ENCODE measurements at regions not wholly inside any gene's neighbourhood (a gene's known extent, or its start where the extent isn't known, plus 50 kb on each side); places are given as distances from the start of the nearest gene placed in this dataset.

DNA sequence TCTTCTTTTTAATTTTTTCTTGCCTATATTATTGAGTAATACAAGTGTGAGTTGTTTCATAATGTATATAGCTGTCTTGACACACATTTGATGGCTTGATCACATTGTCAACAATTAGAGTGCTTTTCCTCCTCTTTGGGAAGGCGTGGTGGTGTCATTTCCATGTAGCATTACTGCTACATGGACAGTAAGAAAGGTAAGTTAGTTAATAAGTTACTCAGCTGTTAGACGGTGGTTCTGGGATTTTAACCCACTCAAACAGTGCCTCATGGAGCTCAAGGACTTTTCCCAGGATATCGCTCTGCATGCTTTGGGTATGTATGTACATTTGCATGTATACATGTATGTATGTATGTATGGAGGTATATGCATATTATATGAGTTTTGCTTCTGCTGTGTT, 94.6 kb downstream of the HAPSTR1 start:
- no peak for DNase-seq

DNA sequence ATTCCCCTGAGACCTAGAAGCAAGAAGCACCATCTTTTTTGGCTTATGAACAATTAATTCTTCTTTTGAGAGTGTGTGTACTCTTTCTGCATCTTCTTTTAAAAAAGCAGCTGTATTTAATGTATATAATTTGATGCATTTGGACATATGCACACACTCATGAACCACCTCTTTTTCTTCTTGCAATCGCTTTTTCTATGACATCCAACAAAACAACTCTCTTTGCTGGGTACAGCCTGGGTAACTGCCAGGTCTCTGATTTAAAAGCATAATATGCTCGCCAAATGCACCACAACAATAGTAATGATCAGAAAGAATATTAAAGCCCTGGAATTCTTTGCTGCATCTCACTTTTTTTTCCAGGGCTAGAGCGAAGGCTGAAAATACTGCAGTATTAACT, 97.3 kb downstream of the HAPSTR1 start:
- DNase-seq, result no peak

DNA sequence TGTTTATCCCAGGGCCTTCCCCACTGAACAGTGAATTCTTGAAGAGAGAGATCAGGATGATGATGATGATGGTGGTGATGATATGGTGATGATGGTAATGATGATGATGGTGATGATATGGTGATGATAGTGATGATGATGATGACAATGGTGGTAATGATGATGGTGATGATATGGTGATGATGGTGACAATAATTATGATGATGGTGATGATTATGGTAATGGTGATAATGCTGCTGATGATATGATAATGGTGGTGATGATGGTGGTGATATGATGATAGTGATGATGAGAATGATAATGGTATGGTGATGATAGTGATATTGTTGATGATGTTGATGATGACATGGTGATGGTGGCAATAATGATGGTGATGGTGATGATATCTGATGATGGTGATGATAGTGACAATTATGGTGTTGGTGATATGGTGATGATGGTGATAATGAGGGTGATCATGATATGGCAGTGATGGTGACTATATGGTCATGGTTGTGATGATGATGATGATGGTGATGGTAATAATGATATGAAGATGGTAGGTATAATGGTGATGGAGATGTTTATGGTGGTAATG, 99.9 kb downstream of the HAPSTR1 start:
- DNase-seq, result no peak

DNA sequence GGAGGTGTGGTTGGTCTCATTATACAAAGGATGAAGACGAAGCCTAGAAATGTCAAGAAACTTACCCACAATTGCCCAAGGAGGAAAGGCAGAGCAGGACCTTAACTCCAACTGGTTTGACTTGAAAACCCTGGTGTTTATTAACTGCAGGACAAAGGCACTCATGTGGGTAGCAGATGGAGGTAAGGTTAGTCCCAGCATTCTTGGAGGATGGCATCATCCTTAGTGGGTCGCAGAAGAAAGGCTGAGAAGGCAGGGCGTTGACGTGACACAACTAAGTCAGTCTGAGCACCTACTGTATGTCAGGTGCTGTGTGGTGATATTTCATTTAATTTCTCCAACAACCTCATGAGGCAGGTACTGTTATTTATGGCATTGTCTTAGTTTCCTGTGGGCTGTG, 101.3 kb downstream of the HAPSTR1 start:
- DNase-seq, result no peak

DNA sequence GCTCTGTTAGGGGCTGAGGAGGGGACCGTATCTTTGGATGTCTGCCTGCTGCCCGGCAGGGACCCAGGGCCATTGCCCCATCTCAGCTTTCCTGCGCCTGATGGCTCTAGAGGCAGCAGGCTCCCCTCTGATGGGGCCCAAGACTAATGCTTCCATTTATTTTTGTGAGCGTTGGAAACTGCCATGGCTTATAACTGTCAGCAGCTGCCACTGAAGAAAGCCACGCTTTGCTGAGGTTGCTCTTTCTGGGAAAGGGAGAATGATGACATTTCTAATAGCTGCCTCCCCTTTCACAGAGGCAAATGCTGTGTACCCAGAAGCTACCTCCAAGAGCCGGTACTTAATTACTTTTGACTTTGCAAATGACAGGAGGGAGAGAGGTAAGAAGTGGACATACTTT, 103.8 kb downstream of the HAPSTR1 start:
- no peak for DNase-seq

DNA sequence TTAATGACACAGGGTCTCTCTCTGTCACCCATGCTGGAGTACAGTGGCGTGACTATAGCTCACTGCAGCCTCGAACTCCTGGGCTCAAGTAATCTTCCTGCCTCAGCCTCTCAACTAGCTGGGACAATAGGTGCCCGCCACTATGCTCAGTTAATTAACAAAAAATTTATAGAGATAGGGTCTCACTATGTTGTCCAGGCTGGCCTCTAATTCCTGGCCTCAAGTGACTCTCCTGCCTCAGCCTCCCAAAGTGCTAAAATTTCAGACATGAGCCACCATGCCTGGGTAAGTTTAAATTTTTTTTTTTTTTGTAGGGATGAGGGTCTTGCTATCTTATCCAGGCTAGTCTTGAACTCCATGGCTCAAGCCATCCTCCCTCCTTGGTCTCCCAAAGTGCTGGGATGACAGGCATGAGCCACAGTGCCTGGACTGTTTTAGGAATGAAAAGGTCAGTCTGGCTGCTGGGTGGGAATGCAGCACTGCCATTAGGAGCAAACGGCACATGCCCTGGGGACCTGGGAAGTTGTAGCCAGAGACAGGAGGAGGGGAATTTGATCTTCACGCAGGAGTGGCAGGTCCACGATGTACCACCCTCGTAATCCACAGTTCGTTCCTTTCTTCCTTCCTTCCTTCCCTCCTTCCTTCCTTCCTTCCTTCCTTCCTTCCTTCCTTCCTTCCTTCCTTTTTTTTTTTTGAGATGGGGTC, 106.7 kb downstream of the HAPSTR1 start:
- no peak for DNase-seq

DNA sequence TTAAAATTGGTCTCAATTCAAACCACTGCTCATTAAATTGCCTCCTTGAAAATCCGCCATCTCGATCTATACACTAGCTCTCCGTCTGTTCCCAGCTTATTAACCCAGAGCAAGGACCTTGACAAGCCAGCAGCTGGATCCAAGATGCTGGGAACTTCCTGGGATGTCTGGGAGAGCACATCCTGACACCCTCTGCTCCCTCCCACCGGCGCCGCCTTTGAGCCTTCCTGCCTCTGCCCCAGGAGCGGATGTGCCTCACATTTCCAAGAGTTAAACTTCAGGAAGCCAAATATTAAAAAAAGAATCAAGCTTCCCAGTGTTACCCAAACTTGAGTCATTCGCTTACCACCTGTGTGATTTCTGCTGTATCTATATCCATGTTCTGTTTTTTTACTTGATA, 107.9 kb downstream of the HAPSTR1 start:
- DNase-seq, result no peak

DNA sequence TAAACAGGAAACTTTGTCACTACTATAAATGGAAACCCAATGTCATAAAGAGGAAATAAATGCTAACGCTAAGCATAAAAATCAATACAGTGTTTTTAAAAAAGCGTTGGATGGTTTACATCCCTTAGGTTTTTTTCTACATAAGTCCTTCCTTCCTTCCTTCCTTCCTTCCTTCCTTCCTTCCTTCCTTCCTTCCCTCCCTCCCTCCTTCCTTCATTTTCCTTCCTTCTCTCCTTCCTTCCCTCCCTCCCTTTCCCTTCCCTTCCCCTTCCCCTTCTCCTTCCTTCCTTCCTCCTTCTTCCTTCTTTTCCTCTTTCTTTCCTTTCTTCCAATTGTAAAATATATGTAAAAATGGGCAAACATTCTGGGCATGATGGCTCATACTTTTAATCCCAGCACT, 108.3 kb downstream of the HAPSTR1 start:
- no peak for DNase-seq

DNA sequence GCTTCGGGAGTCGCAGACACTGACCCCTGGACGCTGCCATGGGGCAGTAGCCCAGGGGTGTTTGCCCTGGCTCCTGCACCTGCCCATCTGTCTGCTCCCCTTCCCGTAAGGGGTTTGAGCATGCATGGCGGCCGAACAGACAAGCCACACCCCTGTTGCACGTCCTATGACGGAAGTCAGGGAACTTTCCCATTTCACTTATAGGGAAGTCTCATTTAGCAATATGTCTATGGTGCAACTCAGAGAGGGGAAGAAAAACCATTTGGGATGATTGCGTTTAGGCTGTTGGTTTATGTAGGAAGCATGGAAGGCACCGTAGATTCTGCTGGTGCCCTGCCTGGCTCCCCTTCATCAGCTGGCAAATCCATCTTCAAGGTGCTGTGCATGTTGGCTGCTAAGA, 112.5 kb downstream of the HAPSTR1 start:
- no peak for DNase-seq

DNA sequence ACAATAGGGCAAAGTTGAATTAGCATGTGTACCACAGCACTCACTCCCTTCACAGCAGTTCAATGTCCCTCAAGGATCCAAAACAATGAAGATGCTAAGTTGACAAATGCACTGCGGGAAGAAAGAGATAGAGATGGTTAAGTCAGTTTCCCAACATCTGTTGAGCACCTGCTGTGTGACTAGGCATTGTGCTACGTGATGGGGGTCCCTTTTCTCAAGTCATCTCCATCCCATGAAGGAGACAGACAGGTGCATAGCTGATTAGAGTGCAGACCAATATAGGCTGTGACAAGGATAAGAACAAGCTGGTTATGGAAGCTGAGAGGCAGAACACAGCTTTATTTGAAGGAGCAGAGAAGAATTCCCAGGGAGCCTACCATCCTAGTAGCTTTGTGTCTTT, 114.2 kb downstream of the HAPSTR1 start:
- DNase-seq, result no peak

DNA sequence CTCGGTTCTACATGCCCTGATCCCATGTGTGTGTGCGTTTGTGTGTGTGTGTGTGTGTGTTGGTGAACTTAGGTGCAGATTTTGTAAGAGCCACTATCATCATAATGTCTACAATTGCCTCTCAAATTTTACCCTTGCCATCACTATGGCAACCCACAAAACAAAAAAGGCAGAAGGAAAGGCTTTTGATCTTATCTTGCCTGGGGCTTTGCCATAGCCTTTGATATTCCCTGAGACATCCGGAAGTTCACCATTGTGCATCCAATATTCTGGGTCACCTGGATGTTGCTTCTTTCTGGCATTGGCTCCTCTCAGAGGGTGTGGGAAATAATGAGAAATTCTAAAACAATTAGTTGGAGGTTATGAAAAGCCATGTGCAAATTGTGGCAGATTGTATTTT, 114.7 kb downstream of the HAPSTR1 start:
- DNase-seq, result no peak

DNA sequence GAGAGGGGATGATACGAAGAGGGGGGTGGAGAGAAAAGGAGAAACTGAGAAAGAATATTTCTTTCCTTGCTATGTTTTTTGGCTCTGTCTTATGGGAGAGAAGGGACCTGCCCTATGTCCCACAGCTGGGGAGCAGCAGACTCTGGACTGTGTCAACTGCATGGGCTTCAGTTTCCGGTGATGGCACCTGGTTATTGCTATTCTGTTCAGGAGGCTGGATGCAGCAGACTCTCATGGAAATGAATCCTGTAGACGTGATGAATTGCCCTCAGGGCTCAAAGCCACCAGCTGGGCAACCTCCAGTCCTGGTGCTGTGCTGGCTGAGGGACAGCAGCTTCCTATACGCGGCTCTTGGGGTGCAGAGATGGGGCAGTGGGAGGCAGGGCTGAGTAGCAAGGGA, 121.2 kb downstream of the HAPSTR1 start:
- no peak for DNase-seq

- no peak for DNase-seq
Measured at GRCh38 chr16:9219813-9220212, 128.4 kb downstream of the HAPSTR1 start.

- DNase-seq, result no peak
Measured at GRCh38 chr16:9225527-9226316, 134.3 kb downstream of the HAPSTR1 start.

DNA sequence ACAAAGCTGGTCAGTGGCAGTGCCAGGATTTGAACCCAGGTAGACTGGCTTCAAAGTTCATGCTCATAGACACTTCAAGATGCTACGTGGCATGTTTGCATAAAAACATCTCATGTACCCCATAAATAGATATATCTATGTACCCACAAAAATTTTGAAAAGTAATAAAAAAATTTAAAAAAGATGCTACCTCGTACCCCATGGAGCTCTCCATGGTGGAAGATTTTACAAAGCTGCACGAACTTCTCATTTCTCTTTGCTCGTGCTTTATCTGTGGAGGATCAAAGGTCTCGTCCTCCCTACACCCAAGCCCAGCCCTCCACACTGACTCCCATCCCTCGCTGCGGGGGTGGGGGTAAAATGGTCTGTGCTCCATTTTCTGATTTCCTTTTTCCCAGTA, 135.5 kb downstream of the HAPSTR1 start:
- DNase-seq, result no peak

DNA sequence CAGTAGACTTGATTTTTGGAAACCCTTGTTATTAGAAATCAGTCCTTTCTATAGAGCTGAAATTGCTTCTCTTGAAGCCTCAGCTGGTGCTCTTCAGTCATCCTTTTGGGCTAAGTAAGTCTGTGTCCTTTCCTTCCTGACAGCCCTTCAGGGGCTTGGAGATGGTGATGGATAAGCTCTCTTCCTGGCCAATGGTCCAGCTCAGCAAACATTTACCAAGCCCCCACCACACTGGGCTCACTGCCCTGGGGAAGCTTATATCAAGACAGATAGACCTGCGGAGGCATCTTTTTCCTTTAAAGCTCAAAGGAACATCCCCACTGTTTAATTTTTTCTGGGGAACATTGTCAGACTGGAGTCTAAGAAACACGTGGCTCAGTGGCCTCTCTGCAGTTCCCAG, 139.6 kb downstream of the HAPSTR1 start:
- DNase-seq, result no peak

- DNase-seq, result no peak
Measured at GRCh38 chr16:9232102-9232770, 140.8 kb downstream of the HAPSTR1 start.

DNA sequence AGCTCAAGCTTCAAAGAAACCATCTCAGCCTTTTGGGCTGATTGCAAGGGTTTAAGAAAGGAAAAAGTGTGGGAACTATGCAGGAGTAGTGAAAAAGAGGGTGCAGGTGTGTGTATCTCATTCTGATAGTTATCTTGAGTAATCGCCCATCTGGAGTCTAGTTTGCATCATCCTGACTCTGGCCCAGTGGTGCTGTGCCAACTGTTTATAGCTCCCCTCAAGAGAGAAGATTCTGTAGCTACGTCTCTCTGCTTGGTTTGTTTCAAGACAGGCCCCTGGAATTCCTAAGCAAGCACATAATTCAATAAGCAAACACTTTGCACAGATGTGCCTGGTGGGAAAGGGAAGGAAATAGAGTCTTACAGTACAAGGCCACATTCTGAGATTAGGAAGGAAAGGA, 144.4 kb downstream of the HAPSTR1 start:
- no peak for DNase-seq

- DNase-seq, result no peak
Measured at GRCh38 chr16:9236319-9236718, 144.9 kb downstream of the HAPSTR1 start.

DNA sequence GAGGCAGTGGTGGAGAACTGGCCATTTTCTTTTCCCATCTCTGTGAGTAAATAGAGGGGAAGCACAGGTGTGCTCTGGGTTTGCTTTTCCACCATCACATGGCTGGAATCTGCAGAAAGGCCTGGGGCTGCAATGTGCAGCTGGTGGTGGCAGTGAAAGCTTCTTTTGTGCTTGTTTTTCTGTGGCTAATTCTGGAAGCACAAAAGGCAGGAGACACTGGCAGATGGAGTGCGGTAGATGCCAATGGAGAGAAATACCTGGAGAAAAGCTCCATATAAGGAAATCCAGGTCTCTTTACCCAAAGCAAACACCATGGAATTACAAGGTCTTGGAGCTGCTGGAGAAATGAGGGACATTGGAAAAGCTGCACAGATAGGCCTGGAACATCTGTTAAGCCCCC, 146.9 kb downstream of the HAPSTR1 start:
- DNase-seq, result no peak

DNA sequence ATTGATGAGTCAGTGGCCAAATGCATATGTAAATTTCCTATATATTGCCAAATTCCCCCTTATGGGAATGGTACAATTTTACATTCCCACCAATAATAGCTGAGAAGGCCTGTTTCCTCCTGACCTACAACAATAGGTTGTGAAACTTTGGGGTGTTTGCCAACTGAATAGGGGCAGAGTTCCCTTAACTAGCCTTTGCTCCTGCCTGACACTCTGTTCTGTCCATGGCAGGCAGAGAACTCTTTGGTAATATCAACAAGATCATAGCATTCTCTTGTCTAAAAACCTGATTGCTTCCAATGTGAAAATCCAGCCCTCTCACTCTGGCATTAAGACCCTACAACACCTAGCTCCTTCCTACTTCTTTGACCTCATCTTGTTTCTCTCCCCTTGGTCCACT, 149.7 kb downstream of the HAPSTR1 start:
- DNase-seq, result no peak

GRCh38 chr16:9248162-9248561, 156.7 kb downstream of the HAPSTR1 start:
- DNase-seq, result no peak

GRCh38 chr16:9249534-9249933, 158.1 kb downstream of the HAPSTR1 start:
- DNase-seq, result no peak

Data from right kidney (tissue), 1 donor.